ENCODE measurements at regions not wholly inside any gene's neighbourhood (a gene's known extent, or its start where the extent isn't known, plus 50 kb on each side); places are given as distances from the start of the nearest gene placed in this dataset.

- TF ChIP-seq, protein P1, sequence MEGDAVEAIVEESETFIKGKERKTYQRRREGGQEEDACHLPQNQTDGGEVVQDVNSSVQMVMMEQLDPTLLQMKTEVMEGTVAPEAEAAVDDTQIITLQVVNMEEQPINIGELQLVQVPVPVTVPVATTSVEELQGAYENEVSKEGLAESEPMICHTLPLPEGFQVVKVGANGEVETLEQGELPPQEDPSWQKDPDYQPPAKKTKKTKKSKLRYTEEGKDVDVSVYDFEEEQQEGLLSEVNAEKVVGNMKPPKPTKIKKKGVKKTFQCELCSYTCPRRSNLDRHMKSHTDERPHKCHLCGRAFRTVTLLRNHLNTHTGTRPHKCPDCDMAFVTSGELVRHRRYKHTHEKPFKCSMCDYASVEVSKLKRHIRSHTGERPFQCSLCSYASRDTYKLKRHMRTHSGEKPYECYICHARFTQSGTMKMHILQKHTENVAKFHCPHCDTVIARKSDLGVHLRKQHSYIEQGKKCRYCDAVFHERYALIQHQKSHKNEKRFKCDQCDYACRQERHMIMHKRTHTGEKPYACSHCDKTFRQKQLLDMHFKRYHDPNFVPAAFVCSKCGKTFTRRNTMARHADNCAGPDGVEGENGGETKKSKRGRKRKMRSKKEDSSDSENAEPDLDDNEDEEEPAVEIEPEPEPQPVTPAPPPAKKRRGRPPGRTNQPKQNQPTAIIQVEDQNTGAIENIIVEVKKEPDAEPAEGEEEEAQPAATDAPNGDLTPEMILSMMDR (conservative IDR thresholded peaks at IDR 0.05 in 1 of 2, IDR thresholded peaks at IDR 0.05 in 1 of 2; ENCODE audit: low read depth in 1 of 2, low read length in 2 of 2): no peak
- no peak for TF ChIP-seq EZH2 (IDR thresholded peaks at IDR 0.05; ENCODE audit: low read length, missing control alignments)
These were observed 136.9 kb upstream of the CNOT2 start for GRCh38 chr12:70106347-70106746.

All from fibroblast of lung (primary cell).